Activated CD4-positive, alpha-beta T cell treated with anti-CD3 and anti-CD28 coated beads, Interleukin-2, amount 50 U/mL, for 16 hours (primary cell): ENCODE measurements at regions not wholly inside any gene's neighbourhood (a gene's known extent, or its start where the extent isn't known, plus 50 kb on each side); places are given as distances from the start of the nearest gene placed in this dataset.
"Not testable (repeated sequence)": the region's sequence is repeated elsewhere in the genome, so short reads cannot be mapped to it uniquely, and the experiment has no call there.

Source experiments
- DNase-seq: peaks from one replicate; pipeline ENCODE4 v3.0.0-alpha.2; 2020

DNA sequence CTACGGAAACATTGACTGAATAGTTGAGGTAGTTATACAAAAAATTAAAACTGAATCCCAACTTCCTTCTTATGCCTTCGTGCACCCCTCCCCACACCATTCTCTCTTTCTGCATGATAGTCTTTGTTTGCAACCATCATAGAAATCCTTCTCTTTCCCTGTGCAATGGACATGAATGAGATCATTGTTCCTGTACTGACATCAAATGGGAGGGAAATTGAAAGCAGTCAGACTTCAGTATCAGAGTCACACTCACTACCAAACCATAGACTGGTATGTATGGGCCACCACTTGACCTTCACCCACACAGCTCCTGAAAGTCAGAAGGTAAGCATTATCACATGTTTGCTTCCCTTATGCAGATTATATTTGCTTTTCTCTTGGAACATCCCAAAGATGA is 782.8 kb downstream of the BCL11A start:
- DNase-seq = no peak

DNA sequence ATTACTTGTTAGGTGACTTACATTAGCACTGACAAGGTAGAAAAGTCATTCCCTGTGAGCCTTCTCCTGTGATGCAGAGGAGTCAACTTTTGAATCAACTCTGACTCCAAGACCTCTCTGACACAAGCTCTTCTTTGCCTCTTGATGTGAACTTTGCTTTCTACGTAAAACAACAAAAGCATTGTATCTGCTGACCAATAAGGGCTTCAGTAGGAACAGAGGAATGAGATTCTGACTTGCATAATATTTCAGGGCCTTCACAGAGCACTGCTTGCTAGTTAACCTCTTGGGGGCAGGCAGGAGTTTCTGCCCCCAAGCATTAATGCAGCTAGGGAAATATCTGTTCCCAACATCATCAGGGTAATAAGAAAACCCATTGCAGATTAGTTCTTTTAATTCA is 791.5 kb downstream of the BCL11A start:
- no peak for DNase-seq

DNA sequence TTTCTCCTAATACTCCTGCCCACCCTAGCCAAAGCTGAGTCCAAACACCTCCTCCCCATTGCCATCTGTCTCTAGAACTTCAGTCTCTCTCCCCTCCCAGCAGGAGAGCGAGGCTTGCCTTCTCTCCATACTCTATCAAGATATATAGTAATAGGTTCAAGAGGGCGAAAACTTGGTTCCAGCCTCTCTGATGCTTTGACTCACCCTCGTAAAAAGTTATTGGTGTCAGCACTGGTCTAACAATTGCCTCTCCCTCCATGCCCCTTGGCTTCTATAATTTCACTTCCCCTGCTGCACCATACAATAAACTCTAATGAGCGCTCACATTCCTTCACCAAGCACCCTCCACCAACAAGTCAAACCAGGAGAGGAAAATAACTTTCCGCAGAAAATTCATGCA is 797.3 kb downstream of the BCL11A start:
- no peak for DNase-seq

DNA sequence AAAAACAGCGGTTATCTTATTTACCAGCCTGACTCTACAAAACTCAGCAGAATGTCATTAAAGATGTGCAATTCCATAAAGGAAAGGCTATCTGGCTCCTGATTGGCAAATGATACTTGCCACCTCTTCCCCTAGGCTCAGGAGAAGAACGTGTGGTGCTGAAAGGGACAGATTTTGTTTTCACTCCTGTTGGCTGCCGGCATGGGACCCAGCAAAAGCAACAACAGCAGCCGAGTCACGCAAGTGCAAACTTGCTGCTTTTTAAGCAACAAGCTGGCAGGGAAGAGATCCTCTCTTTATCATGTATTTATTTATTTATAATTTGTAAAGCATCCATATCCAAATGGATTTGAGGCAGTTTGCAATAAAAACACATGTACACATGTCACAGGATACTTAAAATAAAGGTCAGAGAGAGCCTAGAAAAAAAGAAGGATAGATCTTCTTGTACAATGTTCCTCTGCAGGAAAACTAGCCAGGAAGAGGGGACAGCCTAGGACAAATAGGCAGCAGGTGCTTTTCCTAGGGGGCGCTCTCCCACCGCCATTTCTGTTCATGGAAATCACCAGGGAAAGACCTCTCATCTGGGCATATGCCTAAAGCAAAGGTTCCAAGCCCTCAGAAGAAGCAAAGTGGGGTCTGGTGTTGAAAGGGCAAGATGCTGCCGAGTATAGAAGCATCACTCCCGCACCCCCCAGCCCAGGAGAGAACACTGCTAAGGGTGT is 799.3 kb downstream of the BCL11A start:
- no peak for DNase-seq

- DNase-seq = no peak
These were observed 800.9 kb downstream of the BCL11A start for GRCh38 chr2:59752512-59752911.

GRCh38 chr2:59752071-59752470 is 801.4 kb downstream of the BCL11A start:
- DNase-seq = no peak

DNA sequence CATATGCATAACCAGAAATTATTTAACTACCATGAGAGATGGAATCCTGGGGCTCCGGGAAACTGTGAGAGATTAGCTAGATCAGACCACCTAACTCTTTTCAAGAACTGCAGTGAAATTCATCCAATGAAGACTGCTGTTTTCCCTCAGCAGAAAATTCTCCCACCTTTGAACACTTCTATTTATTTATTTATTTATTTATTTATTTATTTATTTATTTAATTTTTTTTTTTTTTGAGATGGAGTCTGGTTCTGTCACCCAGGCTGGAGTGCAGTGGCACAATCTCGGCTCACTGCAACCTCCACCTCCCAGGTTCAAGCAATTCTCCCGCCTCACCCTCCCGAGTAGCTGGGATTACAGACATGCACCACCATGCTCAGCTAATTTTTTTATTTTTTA is 802.2 kb downstream of the BCL11A start:
- DNase-seq = not testable (repeated sequence)

DNA sequence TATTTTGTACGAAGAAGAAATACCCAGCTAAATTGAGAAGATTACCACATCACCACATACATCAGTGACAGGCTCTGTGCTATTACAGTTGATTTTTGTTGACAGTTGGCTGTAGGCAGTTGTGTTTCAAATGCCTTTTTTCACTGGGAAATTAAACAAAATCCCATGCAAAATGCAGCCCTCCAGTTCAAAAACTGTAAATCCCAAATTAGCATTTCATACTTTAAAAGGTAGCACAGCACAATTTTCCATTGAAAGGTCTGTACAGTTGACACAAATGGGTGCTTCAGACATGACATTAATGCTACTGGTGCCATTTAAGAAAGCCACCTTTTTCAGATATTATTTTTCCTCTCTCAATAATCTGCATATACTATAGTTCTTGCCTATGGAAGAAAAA is 807.2 kb downstream of the BCL11A start:
- no peak for DNase-seq

- DNase-seq = no peak
These were observed 808.4 kb downstream of the BCL11A start for GRCh38 chr2:59745085-59745484.

- no peak for DNase-seq
These were observed 809.0 kb downstream of the BCL11A start for GRCh38 chr2:59744436-59744835.

GRCh38 chr2:59741840-59742239 is 811.6 kb downstream of the BCL11A start:
- no peak for DNase-seq

GRCh38 chr2:59739166-59739565 is 814.3 kb downstream of the BCL11A start:
- no peak for DNase-seq

GRCh38 chr2:59737299-59737698 is 816.2 kb downstream of the BCL11A start:
- no peak for DNase-seq

DNA sequence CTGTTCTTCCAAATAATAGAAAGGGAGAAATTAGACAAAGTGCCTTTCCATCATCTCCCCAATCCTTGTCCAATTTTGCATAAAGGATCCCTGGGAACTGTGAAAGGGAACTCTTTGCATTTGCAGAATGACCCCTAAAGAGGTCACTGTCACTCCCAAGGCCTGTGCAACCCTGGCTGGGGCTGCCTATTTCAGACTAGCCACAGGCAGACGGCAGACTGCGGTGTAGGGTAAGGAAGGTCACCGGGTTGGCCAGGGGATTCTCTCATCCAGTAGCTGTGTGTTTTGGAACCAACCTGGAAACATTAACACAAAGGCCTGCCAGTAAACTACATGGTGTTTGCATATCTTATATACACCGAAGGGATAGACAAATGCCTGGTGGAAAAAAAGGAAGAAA is 818.7 kb downstream of the BCL11A start:
- DNase-seq = no peak

GRCh38 chr2:59733970-59734369 is 819.5 kb downstream of the BCL11A start:
- DNase-seq = no peak

DNA sequence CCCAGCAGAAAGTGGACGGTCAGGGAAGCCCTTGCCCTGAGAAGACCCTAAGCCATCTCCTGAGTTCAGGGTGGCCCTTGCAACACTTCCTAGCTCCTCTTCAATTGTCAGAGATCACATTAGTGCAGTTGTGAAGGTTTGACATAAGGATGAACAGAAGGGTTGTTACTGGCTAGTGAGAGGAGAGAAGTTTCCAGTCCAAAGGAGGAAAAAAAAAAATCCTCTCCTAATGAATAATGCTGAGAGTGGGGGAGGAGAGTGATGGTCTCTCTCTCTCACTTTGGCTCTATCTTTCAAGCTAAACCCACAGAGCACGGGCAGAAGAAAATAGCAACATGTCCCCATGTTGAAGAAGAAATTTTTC is 819.9 kb downstream of the BCL11A start:
- no peak for DNase-seq

DNA sequence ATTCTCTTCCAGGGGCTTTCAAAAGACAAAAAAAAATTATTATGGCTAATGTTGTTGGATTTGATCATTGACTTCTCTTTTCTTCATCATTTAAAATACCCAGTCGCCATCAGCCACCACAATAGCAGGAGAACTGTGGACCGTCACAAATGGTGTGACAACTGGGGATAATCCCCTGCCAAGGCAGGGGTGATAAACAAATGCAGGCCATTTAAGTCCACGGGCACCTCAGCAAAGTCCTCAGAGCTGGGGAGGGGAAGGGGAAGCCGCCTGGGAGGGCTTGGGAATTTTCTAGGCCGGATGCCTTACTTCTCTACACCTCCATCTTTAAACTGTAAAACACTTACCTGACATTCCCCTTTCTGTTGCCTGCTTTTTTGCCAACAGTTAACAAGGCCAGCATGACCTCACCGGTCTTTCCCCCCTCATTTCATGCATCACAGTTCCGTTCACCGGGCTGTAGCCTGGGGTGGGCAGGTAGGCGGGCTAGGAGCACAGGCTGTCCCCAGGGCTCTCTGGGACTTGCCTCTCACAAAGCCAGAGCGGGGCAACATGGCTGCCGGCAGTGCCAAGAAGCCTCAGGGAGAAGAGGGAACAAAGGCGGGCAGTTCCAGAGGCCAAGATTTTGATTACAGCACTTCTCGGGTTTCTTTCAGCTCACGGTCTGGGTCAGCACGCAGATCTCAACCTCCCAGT is 820.4 kb downstream of the BCL11A start:
- DNase-seq = no peak

GRCh38 chr2:59727121-59727590 is 826.3 kb downstream of the BCL11A start:
- DNase-seq = no peak

- no peak for DNase-seq
These were observed 827.0 kb downstream of the BCL11A start for GRCh38 chr2:59726228-59727120.

- DNase-seq = no peak
These were observed 828.7 kb downstream of the BCL11A start for GRCh38 chr2:59724746-59725145.

DNA sequence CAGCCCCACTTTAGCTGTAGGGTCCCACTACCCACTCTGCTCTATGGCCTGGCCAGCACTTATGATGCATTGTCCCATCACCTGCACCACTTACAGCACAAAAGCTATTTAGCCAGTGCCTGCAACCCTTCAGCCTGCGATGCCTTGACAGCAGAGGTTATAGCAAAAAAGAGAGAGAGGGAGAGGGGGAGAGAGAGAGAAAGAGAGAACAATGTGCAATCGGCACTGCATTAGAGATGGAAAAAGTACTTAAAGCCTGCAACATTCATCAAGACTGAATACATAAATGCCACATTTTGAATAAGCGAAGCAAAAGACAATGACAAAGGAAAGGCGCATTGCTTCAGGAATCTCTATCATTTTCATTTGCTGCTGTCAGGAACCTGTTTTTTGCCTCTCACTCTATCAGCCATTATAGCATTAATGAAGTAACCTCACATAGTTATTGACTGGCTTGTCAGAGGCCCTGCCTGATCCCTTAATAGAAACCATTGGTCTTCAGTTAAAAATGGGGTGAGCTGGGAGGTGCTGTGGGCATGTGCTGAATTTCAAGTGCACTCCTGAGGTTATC is 833.1 kb downstream of the BCL11A start:
- DNase-seq = no peak

- no peak for DNase-seq
These were observed 839.9 kb downstream of the BCL11A start for GRCh38 chr2:59713577-59713976.

- DNase-seq = no peak
These were observed 842.3 kb downstream of the BCL11A start for GRCh38 chr2:59711121-59711520.
